ENCODE measurements at regions not wholly inside any gene's neighbourhood (a gene's known extent, or its start where the extent isn't known, plus 50 kb on each side); places are given as distances from the start of the nearest gene placed in this dataset.

- TF ChIP-seq, protein P1, sequence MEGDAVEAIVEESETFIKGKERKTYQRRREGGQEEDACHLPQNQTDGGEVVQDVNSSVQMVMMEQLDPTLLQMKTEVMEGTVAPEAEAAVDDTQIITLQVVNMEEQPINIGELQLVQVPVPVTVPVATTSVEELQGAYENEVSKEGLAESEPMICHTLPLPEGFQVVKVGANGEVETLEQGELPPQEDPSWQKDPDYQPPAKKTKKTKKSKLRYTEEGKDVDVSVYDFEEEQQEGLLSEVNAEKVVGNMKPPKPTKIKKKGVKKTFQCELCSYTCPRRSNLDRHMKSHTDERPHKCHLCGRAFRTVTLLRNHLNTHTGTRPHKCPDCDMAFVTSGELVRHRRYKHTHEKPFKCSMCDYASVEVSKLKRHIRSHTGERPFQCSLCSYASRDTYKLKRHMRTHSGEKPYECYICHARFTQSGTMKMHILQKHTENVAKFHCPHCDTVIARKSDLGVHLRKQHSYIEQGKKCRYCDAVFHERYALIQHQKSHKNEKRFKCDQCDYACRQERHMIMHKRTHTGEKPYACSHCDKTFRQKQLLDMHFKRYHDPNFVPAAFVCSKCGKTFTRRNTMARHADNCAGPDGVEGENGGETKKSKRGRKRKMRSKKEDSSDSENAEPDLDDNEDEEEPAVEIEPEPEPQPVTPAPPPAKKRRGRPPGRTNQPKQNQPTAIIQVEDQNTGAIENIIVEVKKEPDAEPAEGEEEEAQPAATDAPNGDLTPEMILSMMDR (IDR thresholded peaks at IDR 0.05; ENCODE audit: insufficient read depth, low read depth, low read length): no peak
- TF ChIP-seq EZH2 (IDR thresholded peaks at IDR 0.05; ENCODE audit: insufficient read depth, low read length): no peak
Measured at GRCh38 chr14:71473843-71474242, 458.4 kb upstream of the RGS6 start.
